GM18858 (cell line): ENCODE measurements at regions not wholly inside any gene's neighbourhood (a gene's known extent, or its start where the extent isn't known, plus 50 kb on each side); places are given as distances from the start of the nearest gene placed in this dataset.

Experiments
- ATAC-seq: cut with Tn5 transposase; IDR thresholded peaks from one replicate; pipeline ENCODE4 v1.9.1; 2021; ENCODE audit not compliant: unreplicated experiment

GRCh38 chr16:79769270-79769927, 168.9 kb upstream of the MAF start:
- no peak for ATAC-seq

- no peak for ATAC-seq
Observed at GRCh38 chr16:79768276-79768970, 167.9 kb upstream of the MAF start.

DNA sequence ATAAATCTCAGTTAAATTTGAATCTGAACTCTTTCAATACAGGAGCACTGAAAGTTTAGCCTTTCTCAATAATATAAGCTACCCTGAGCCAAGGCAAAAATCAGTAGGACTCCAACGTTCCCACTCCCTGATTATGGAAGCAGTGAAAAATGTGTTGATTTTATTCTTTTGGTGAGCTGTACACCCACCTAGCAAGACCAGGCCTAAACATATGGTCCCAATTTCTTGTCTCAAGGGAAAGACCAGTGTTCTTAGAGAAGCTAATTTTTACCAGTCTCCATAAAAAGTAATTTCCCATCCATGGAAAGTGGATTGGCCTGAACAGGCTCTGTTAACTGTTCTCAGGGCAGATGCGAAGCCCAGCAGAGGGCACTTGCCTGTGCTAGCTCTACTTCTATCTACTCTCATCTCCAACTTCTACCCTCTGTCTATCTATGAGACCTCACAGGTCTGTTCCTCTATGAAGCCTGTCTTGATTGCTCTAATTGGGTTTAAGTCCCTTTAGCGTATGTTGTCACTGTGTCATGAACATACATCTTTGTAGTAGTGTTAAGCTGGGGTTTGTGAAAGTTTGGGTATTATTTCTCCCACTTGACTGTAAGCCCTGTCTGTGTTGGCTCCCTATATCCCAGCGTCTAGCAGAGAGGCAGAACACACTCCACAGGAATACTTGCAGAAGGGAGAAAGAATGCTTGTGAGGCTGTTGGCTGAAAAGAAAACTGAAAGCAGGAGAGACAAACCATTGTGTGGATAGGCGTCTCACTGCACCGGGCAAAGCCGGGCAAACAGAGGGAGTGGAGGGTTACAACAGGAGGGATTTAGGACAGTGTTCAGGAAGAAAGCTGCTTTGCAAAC, 167.1 kb upstream of the MAF start:
- ATAC-seq, result no peak

DNA sequence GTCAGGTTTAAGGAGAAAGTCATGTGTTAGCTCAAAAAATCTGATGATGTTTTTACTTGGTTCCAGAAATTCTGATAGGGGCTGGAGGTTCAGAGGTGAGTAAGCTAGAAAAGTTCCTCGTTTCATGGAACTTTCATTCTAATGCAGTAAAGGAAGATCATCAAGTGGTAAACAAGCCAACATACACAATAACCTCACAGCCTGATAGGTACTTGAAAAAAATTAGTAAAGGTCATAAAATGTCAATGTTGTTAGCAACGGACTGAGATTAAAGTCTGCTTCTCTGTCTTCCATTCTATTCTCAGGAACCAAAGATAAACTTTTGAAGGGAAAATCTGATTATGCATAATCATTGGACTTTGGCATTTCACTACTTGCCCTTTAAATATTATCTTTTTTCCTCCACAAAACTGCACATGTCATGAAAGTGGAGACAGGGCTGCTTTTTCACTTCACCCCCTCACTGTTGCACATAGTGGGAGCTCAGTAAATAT, 165.4 kb upstream of the MAF start:
- no peak for ATAC-seq

DNA sequence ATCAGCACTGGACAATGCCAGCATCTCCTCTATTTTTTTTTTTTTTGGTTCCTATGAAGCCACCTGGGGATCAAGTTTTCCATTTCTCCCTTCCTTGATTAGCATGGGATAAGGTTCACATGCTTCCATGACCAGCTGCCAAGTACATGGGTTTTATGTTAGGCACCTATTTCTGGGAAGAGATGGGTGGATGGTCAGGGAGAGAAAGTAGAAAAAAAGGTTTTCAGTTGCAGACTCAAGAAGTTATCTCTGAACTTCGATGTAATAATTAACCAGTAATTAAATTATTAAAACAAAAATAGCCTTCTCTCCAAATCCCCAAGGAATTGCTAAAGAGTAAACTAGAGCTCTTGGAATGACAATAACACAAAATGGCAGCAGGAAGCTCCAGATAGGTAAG, 164.9 kb upstream of the MAF start:
- ATAC-seq, result no peak

DNA sequence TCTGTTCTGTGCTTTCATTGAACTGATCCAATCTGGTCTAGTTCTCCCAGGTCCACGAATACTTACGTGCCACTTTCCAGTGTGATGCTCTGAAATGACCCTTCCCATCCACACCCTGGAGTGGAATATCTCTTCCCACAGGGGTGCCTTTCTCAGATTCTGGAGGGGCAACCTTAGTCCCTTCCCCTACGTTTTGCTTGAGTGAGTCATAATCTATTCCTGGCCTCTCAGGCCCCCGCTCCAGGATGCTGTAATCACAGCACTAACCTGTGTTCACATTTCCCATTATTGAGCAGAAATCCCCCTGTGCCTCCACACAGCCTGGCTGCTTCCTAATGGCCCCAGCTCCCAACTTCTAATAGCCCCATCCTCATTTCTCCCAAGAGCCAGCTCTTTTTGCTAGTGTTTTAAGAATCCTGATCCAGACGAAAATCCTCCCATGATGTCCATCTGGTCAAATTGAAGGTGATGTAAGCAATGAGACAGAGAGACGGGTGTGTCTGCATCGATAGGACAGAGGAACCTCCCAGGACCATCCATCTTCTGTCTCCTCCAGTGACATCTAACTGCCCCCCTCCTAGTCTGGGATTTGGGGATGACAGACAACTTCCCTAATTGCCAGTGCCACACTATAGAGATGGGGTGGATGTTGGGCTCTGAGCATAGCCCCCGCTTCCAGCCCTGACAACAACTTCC, 164.0 kb upstream of the MAF start:
- ATAC-seq, result no peak

DNA sequence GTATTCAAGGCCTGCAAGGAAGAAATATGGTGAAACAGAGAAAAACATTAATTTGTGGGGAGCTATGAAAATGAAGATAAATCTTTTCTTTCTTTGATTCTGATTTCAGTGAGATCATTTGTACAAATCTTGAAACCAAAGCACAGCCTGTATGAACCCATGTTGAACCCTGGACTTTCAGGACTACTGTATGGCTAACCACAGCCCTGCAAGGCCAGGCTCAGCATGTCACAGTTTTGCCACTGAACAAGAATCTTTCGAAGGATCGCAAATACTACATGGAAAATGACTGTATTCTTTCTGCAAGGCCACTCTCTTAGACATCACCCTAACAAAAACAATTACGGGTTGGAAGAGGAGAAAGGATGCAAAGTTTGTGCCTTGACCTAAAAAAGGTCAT, 161.7 kb upstream of the MAF start:
- no peak for ATAC-seq

- no peak for ATAC-seq
Observed at GRCh38 chr16:79758615-79759346, 158.2 kb upstream of the MAF start.

DNA sequence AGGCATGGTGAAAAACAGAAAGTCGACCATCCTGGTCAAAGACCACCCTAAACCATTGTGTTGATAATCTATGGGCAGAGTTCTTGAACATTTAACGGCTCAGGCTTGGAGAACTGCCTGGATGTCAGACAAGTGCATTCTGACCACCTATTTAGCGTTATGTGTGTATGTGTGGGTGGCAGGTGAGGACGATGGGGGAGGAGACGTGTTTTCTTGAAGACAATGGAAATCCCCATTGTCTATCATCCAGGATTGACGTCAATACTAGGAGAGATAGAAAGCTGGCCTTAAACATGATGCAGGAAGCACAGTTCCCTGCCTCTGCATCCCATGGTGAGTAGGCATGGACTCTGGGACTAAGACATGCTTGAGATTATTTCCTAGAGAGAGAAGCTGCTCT, 157.4 kb upstream of the MAF start:
- ATAC-seq, result no peak

DNA sequence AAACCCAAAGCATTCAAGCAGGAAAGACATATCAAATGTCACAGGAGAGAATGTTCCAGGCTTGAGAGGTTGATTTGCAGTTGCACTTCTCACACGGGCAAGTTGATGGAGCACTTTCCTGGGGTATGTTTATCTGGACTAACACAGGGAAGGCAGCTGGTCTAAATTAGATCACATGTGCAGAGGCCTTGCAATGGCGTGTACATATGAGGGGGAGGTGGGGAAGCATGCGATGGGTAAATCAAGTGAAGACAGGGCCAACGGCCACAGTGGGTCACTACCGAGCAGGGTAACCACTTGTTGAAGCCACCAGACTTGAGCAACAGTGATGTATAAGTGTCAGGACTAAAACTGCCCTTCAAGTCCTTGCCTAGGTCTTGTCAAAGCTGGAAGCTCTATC, 156.6 kb upstream of the MAF start:
- no peak for ATAC-seq

DNA sequence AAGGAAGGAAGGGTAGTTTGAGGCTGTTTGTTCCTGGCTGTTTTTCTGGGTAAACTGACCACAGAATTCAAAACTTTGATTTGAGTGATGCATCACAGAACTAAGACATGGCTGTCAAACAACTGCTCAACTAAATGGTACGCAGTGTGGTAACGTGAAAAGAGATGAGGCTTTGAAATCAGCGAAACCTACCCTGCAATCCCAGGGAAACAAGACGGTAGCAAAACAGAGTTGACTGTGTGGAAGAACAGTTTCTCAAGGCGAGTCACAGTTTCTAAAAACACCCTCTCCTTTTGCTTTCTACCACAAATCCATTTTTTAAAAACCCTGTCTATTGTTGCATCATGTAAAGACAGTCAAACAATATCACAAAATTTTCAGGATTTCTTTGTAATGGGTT, 156.0 kb upstream of the MAF start:
- no peak for ATAC-seq

DNA sequence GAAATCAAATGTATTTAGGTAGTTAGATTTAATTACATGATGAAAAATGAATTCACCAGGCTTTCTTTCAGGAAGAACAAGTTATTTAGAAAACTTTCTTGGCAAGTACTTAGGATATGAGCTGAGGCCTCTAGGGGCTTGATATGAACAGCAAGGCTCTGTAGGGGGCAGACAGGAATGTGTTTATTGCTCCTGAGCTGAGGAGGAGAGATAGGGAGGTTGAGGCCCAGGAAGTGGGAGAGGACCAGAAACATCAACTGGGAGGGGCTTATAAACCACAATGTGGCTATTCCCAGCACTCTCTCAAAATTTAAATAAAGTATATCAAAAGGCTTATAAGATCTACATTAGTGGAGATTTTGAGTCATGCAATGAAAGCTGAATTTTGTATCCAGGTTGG, 154.0 kb upstream of the MAF start:
- no peak for ATAC-seq

DNA sequence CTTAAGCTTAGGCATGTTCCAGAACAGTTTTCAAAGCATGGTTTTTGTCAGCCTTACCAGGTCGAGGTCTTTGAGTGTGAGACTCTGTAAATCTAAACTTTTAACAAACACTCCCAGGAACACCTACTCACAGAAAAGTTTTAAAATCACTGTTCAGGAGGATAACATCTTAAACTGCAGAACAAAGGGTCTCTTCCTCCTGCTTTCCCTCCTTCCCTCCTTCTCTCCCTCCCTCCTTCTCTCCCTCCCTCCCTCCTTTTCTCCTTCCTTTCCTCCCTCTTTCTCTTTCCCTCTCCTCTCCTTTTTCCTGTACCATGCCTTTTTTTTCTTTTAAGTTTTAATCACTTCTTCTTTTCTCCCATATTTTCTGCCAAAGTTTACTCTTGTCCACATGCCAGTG, 153.5 kb upstream of the MAF start:
- ATAC-seq, result no peak

GRCh38 chr16:79753286-79753685, 152.7 kb upstream of the MAF start:
- no peak for ATAC-seq

- ATAC-seq, result no peak
Observed at GRCh38 chr16:79752396-79752795, 151.9 kb upstream of the MAF start.

GRCh38 chr16:79751471-79752184, 151.1 kb upstream of the MAF start:
- ATAC-seq, result no peak

- no peak for ATAC-seq
Observed at GRCh38 chr16:79750311-79750710, 149.8 kb upstream of the MAF start.

DNA sequence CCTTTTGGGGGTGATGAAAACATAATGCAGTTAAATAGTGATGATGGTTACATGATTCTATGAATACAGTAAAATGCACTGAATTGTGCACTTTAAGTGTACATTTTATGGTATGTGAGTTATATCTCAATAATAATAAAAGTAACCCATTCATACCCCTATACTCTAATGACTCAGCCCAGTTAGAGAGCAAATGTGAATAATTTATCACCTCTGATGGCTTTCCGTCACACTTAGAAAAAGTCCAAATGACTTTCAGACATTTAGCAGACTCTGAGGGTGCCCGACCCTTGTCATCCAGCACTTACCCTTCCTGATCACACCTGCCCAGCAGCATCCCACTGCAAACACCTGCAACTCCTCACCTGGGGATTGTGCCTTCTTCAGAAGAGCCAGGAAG, 148.1 kb upstream of the MAF start:
- ATAC-seq, result no peak

GRCh38 chr16:79747688-79748087, 147.2 kb upstream of the MAF start:
- no peak for ATAC-seq

GRCh38 chr16:79740252-79740651, 139.7 kb upstream of the MAF start:
- no peak for ATAC-seq
